GM12892 (cell line): ENCODE measurements at regions not wholly inside any gene's neighbourhood (a gene's known extent, or its start where the extent isn't known, plus 50 kb on each side); places are given as distances from the start of the nearest gene placed in this dataset.

Source experiments
- POLR2A ChIP-seq: IDR thresholded peaks from 2 replicates; pipeline ENCODE4 v1.6.1; 2011; ENCODE audit warnings: low read depth, low read length, control low read depth
- POLR2AphosphoS5 ChIP-seq: IDR thresholded peaks from 2 replicates; pipeline ENCODE4 v1.6.1; 2011; ENCODE audit warnings: low read depth, low read length, control low read depth

GRCh38 chr11:90916706-90917105, 693.9 kb upstream of the CHORDC1 start:
- TF ChIP-seq POLR2A: no peak
- no peak for TF ChIP-seq POLR2AphosphoS5
